Endothelial cell of umbilical vein (primary cell): ENCODE measurements at regions not wholly inside any gene's neighbourhood (a gene's known extent, or its start where the extent isn't known, plus 50 kb on each side); places are given as distances from the start of the nearest gene placed in this dataset.
"Not testable (repeated sequence)": the region's sequence is repeated elsewhere in the genome, so short reads cannot be mapped to it uniquely, and the experiment has no call there.

Source experiments
- CTCF ChIP-seq, 2 donors: IDR thresholded peaks; 1 replicate in 1 of 2; 2 replicates in 1 of 2; pipeline ENCODE4 v1.5.1; 2011; ENCODE audit warnings: low read length in 2 of 2, mild to moderate bottlenecking in 2 of 2, moderate library complexity in 2 of 2, control low read depth in 1 of 2, inconsistent platforms in 1 of 2, low read depth in 1 of 2; ENCODE audit not compliant: insufficient read depth in 1 of 2; ENCODE audit errors: extremely low read depth in 1 of 2
- EZH2 ChIP-seq: IDR thresholded peaks from 2 replicates; pipeline ENCODE4 v1.6.1; 2012; ENCODE audit warnings: borderline replicate concordance, low read depth, mild to moderate bottlenecking, moderate library complexity, low read length, inconsistent platforms; ENCODE audit not compliant: severe bottlenecking
- FOS ChIP-seq: IDR thresholded peaks from 2 replicates; pipeline ENCODE4 v1.6.1; 2011; ENCODE audit warnings: mild to moderate bottlenecking, low read length, moderate library complexity, borderline replicate concordance; ENCODE audit not compliant: insufficient read depth
- GATA2 ChIP-seq: IDR thresholded peaks from 2 replicates; pipeline ENCODE4 v1.7.0; 2011; ENCODE audit warnings: low read depth, mild to moderate bottlenecking, moderate library complexity, mixed read lengths, low read length; ENCODE audit not compliant: insufficient read length, insufficient read depth
- JUN ChIP-seq: IDR thresholded peaks from 2 replicates; pipeline ENCODE4 v1.6.1; 2011; ENCODE audit warnings: borderline replicate concordance, low read depth; ENCODE audit not compliant: insufficient read length, insufficient read depth
- MYC ChIP-seq: IDR thresholded peaks from one replicate; pipeline ENCODE4 v1.6.1; 2011; ENCODE audit warnings: mild to moderate bottlenecking, low read depth, low read length
- POLR2A ChIP-seq: IDR thresholded peaks from 2 replicates; pipeline ENCODE4 v1.6.1; 2012; ENCODE audit warnings: low read depth, mild to moderate bottlenecking, control low read depth, low read length
- POLR2AphosphoS5 ChIP-seq: IDR thresholded peaks from 2 replicates; pipeline ENCODE4 v1.6.1; 2012; ENCODE audit warnings: low read depth, mild to moderate bottlenecking, control low read depth, low read length, moderate library complexity; ENCODE audit not compliant: insufficient read depth

- TF ChIP-seq CTCF (IDR thresholded peaks at IDR 0.05; ENCODE audit: extremely low read depth in 1 of 2, insufficient read depth in 1 of 2, low read depth in 1 of 2, low read length in 2 of 2); POLR2A; GATA2; JUN; MYC; EZH2; FOS; POLR2AphosphoS5: not testable (repeated sequence)
These were observed 309.8 kb downstream of the MAGEB5 start for GRCh38 chrX:26525768-26526167.
